SJSA1 (cell line): ENCODE measurements at regions not wholly inside any gene's neighbourhood (a gene's known extent, or its start where the extent isn't known, plus 50 kb on each side); places are given as distances from the start of the nearest gene placed in this dataset.

Experiments
- DNase-seq, 2 experiments: peaks; one replicate each; pipeline ENCODE4 v3.0.0-alpha.2; 2015 to 2020; ENCODE audit warnings: low spot score in 2 of 2, low read depth in 1 of 2
- H3K27ac ChIP-seq: fragments of 250-450 bp; sonication (Bioruptor Pico); 2 replicates; pipeline ENCODE4 v1.5.1; 2020; ENCODE audit warnings: mild to moderate bottlenecking, moderate library complexity
- H3K27me3 ChIP-seq: fragments of 250-450 bp; sonication (Bioruptor Pico); replicated peaks from 2 replicates; pipeline ENCODE4 v1.5.1; 2020; ENCODE audit warnings: mild to moderate bottlenecking, moderate library complexity
- H3K36me3 ChIP-seq: fragments of 250-450 bp; sonication (Bioruptor Pico); 2 replicates; pipeline ENCODE4 v1.5.1; 2020; ENCODE audit warnings: mild to moderate bottlenecking
- H3K4me1 ChIP-seq: fragments of 250-450 bp; sonication (Bioruptor Pico); replicated peaks from 2 replicates; pipeline ENCODE4 v1.6.1; 2021; ENCODE audit warnings: mild to moderate bottlenecking
- H3K4me3 ChIP-seq: fragments of 250-450 bp; sonication (Bioruptor Pico); 2 replicates; pipeline ENCODE4 v1.5.1; 2020; ENCODE audit warnings: mild to moderate bottlenecking
- H3K9me3 ChIP-seq: fragments of 250-450 bp; sonication (Bioruptor Pico); replicated peaks from 2 replicates; pipeline ENCODE4 v1.5.1; 2020; ENCODE audit warnings: mild to moderate bottlenecking

GRCh38 chr1:228860911-228861831, 125.9 kb downstream of the RHOU start:
- H3K36me3 ChIP-seq: no peaks in the 10 kb centered on the region
- DNase-seq: peak; percentile 64 to 75

GRCh38 chr1:228861832-228862180, 126.5 kb downstream of the RHOU start:
- Histone ChIP-seq H3K9me3 (no peaks in the 10 kb centered on the region), H3K27me3 (no peaks in the 10 kb centered on the region), H3K4me3 (no peak overlapping the region), H3K4me1 (peaks cover 60% of the 10 kb centered on the region), H3K27ac (no peak overlapping the region), H3K36me3 (no peaks in the 10 kb centered on the region)
- no peak for DNase-seq

More at GRCh38 chr1:228860911-228861831, 125.9 kb downstream of the RHOU start:
- no peak overlapping the region for H3K27ac ChIP-seq
- H3K27me3 ChIP-seq: no peaks in the 10 kb centered on the region
- H3K4me1 ChIP-seq: peaks cover 54% of the 10 kb centered on the region
- H3K9me3 ChIP-seq: no peaks in the 10 kb centered on the region
- H3K4me3 ChIP-seq: no peak overlapping the region

- DNase-seq: no peak
- no peaks in the 10 kb centered on the region for H3K9me3 ChIP-seq
- no peaks in the 10 kb centered on the region for H3K27me3 ChIP-seq
- H3K4me3 ChIP-seq: no peak overlapping the region
- no peaks in the 10 kb centered on the region for H3K36me3 ChIP-seq
- no peak overlapping the region for H3K27ac ChIP-seq
- H3K4me1 ChIP-seq: peaks cover 70% of the 10 kb centered on the region
These were observed 127.5 kb downstream of the RHOU start for GRCh38 chr1:228862542-228863505.

- H3K9me3 ChIP-seq: no peaks in the 10 kb centered on the region
- no peaks in the 10 kb centered on the region for H3K27me3 ChIP-seq
- H3K27ac ChIP-seq: no peak overlapping the region
- DNase-seq: no peak
- H3K4me3 ChIP-seq: no peak overlapping the region
- no peaks in the 10 kb centered on the region for H3K36me3 ChIP-seq
- peaks cover 75% of the 10 kb centered on the region for H3K4me1 ChIP-seq
These were observed 128.5 kb downstream of the RHOU start for GRCh38 chr1:228863776-228864175.

- no peaks in the 10 kb centered on the region for H3K27me3 ChIP-seq
- no peak overlapping the region for H3K4me3 ChIP-seq
- no peak for DNase-seq
- H3K36me3 ChIP-seq: no peaks in the 10 kb centered on the region
- H3K9me3 ChIP-seq: no peaks in the 10 kb centered on the region
- H3K4me1 ChIP-seq: peaks cover 69% of the 10 kb centered on the region
- H3K27ac ChIP-seq: no peak overlapping the region
These were observed 130.5 kb downstream of the RHOU start for GRCh38 chr1:228865627-228866330.

- Histone ChIP-seq H3K4me1 (peaks cover 66% of the 10 kb centered on the region), H3K4me3 (no peak overlapping the region), H3K27ac (no peak overlapping the region), H3K36me3 (no peaks in the 10 kb centered on the region), H3K27me3 (no peaks in the 10 kb centered on the region), H3K9me3 (no peaks in the 10 kb centered on the region)
- DNase-seq: no peak
These were observed 131.2 kb downstream of the RHOU start for GRCh38 chr1:228866468-228866867.

GRCh38 chr1:228867108-228867950, 132.1 kb downstream of the RHOU start:
- no peaks in the 10 kb centered on the region for H3K27me3 ChIP-seq
- H3K9me3 ChIP-seq: no peaks in the 10 kb centered on the region
- no peaks in the 10 kb centered on the region for H3K36me3 ChIP-seq
- no peak overlapping the region for H3K4me3 ChIP-seq
- H3K27ac ChIP-seq: no peak overlapping the region
- peak; percentile 80 to 86 for DNase-seq
- peaks cover 62% of the 10 kb centered on the region for H3K4me1 ChIP-seq

GRCh38 chr1:228867951-228868730, 132.9 kb downstream of the RHOU start:
- Histone ChIP-seq H3K27me3 (no peaks in the 10 kb centered on the region), H3K36me3 (no peaks in the 10 kb centered on the region), H3K4me1 (peaks cover 56% of the 10 kb centered on the region), H3K4me3 (no peak overlapping the region), H3K9me3 (no peaks in the 10 kb centered on the region), H3K27ac (no peak overlapping the region)
- DNase-seq: no peak

- H3K27ac ChIP-seq: no peak overlapping the region
- peaks cover 51% of the 10 kb centered on the region for H3K4me1 ChIP-seq
- H3K27me3 ChIP-seq: no peaks in the 10 kb centered on the region
- DNase-seq: no peak
- no peaks in the 10 kb centered on the region for H3K9me3 ChIP-seq
- H3K36me3 ChIP-seq: no peaks in the 10 kb centered on the region
- H3K4me3 ChIP-seq: no peak overlapping the region
These were observed 133.4 kb downstream of the RHOU start for GRCh38 chr1:228868731-228869024.

- Histone ChIP-seq H3K36me3 (no peaks in the 10 kb centered on the region), H3K27ac (no peak overlapping the region), H3K4me3 (no peak overlapping the region), H3K4me1 (peaks cover 44% of the 10 kb centered on the region), H3K9me3 (no peaks in the 10 kb centered on the region), H3K27me3 (no peaks in the 10 kb centered on the region)
- DNase-seq: no peak
These were observed 134.1 kb downstream of the RHOU start for GRCh38 chr1:228869312-228869824.

- Histone ChIP-seq H3K27ac (no peak overlapping the region), H3K27me3 (no peaks in the 10 kb centered on the region), H3K4me1 (peaks cover 44% of the 10 kb centered on the region), H3K36me3 (no peaks in the 10 kb centered on the region), H3K4me3 (no peak overlapping the region), H3K9me3 (no peaks in the 10 kb centered on the region)
- no peak for DNase-seq
These were observed 134.9 kb downstream of the RHOU start for GRCh38 chr1:228870041-228870713.
